HEK293 (cell line): ENCODE measurements at regions not wholly inside any gene's neighbourhood (a gene's known extent, or its start where the extent isn't known, plus 50 kb on each side); places are given as distances from the start of the nearest gene placed in this dataset.

ENCODE experiments used
- CTCF ChIA-PET: fragments of 350-600 bp; formaldehyde crosslinking; extraction: SDS; loops from one replicate; lab custom pipeline; 2021; ENCODE audit warnings: antibody characterized with exemption; lab: Yijun Ruan, JAX
- POLR2A ChIA-PET: fragments of 300-600 bp; formaldehyde crosslinking; extraction: SDS; loops from one replicate; lab custom pipeline; 2020; ENCODE audit warnings: antibody characterized with exemption, inconsistent platforms; lab: Yijun Ruan, JAX
- H3K27ac ChIP-seq: fragments of 200-500 bp; sonication (Bioruptor generic); 2 replicates; pipeline ENCODE4 v1.5.1; 2014; ENCODE audit warnings: low read depth, low read length, control low read depth, inconsistent platforms; ENCODE audit errors: extremely low read depth
- H3K36me3 ChIP-seq, 2 experiments: fragments of 200-500 bp in 1 of 2; sonication (Bioruptor generic) in 1 of 2; 1 replicate in 1 of 2; 2 replicates in 1 of 2; pipeline ENCODE4 v1.5.1; 2014 to 2017; ENCODE audit warnings: inconsistent platforms in 2 of 2, low read length in 2 of 2; ENCODE audit not compliant: control insufficient read depth in 2 of 2, insufficient read depth in 1 of 2
- H3K4me1 ChIP-seq: fragments of 200-500 bp; sonication (Bioruptor generic); 2 replicates; pipeline ENCODE4 v1.5.1; 2014; ENCODE audit warnings: mild to moderate bottlenecking, low read length, inconsistent platforms; ENCODE audit not compliant: control insufficient read depth, insufficient read depth
- H3K4me3 ChIP-seq: 2 replicates; pipeline ENCODE4 v1.5.1; 2011; ENCODE audit warnings: low read depth, mild to moderate bottlenecking, control low read depth, low read length, moderate library complexity
- H3K9me3 ChIP-seq: fragments of 200-500 bp; sonication (Bioruptor generic); 2 replicates; pipeline ENCODE4 v1.5.1; 2014; ENCODE audit warnings: low read depth, low read length, inconsistent platforms; ENCODE audit not compliant: control insufficient read depth, insufficient read depth
- GFI1B ChIP-seq: fragments of 450-650 bp; formaldehyde crosslinking; IDR thresholded peaks from 2 replicates; pipeline ENCODE4 v1.5.1; 2016; ENCODE audit warnings: missing biosample characterization, missing genetic modification characterization
- REPIN1 ChIP-seq: fragments of 450-650 bp; formaldehyde crosslinking; IDR thresholded peaks from 2 replicates; pipeline ENCODE4 v1.5.1; 2017; ENCODE audit warnings: missing biosample characterization, missing genetic modification characterization, low read depth
- YY2 ChIP-seq: fragments of 450-650 bp; formaldehyde crosslinking; IDR thresholded peaks from 2 replicates; pipeline ENCODE4 v1.5.1; 2016; ENCODE audit warnings: missing biosample characterization, missing genetic modification characterization
- ZBTB1 ChIP-seq: fragments of 450-650 bp; formaldehyde crosslinking; IDR thresholded peaks from 2 replicates; pipeline ENCODE4 v1.5.1; 2016; ENCODE audit warnings: missing biosample characterization, missing genetic modification characterization
- ZBTB20 ChIP-seq: fragments of 450-650 bp; formaldehyde crosslinking; IDR thresholded peaks from 2 replicates; pipeline ENCODE4 v1.5.1; 2016; ENCODE audit warnings: missing biosample characterization, missing genetic modification characterization
- ZFP41 ChIP-seq: fragments of 450-650 bp; formaldehyde crosslinking; IDR thresholded peaks from 2 replicates; pipeline ENCODE4 v1.5.1; 2016; ENCODE audit warnings: missing biosample characterization, missing genetic modification characterization, borderline replicate concordance
- ZNF146 ChIP-seq: fragments of 450-650 bp; formaldehyde crosslinking; IDR thresholded peaks from 2 replicates; pipeline ENCODE4 v1.5.1; 2016; ENCODE audit warnings: missing biosample characterization, missing genetic modification characterization
- ZNF16 ChIP-seq: fragments of 450-650 bp; formaldehyde crosslinking; IDR thresholded peaks from 2 replicates; pipeline ENCODE4 v1.5.1; 2016; ENCODE audit warnings: low read depth, missing biosample characterization, missing genetic modification characterization
- ZNF174 ChIP-seq: fragments of 450-650 bp; formaldehyde crosslinking; IDR thresholded peaks from 2 replicates; pipeline ENCODE4 v1.5.0; 2017; ENCODE audit warnings: missing biosample characterization, mild to moderate bottlenecking, missing genetic modification characterization
- ZNF311 ChIP-seq: fragments of 450-650 bp; formaldehyde crosslinking; IDR thresholded peaks from 2 replicates; pipeline ENCODE4 v1.5.1; 2017; ENCODE audit warnings: missing biosample characterization, missing genetic modification characterization, borderline replicate concordance
- ZNF426 ChIP-seq: fragments of 450-650 bp; formaldehyde crosslinking; IDR thresholded peaks from 2 replicates; pipeline ENCODE4 v1.5.1; 2017; ENCODE audit warnings: missing biosample characterization, missing genetic modification characterization, mild to moderate bottlenecking, inconsistent platforms, moderate library complexity
- ZNF521 ChIP-seq: fragments of 450-650 bp; formaldehyde crosslinking; IDR thresholded peaks from 2 replicates; pipeline ENCODE4 v1.5.1; 2017; ENCODE audit warnings: missing biosample characterization, mild to moderate bottlenecking, missing genetic modification characterization
- ZNF530 ChIP-seq: fragments of 450-650 bp; formaldehyde crosslinking; IDR thresholded peaks from 2 replicates; pipeline ENCODE4 v1.5.1; 2016; ENCODE audit warnings: low read depth, missing biosample characterization, missing genetic modification characterization
- ZNF560 ChIP-seq: fragments of 450-650 bp; formaldehyde crosslinking; IDR thresholded peaks from 2 replicates; pipeline ENCODE4 v1.5.1; 2017; ENCODE audit warnings: missing biosample characterization, missing genetic modification characterization, borderline replicate concordance
- ZNF660 ChIP-seq: fragments of 450-650 bp; IDR thresholded peaks from 2 replicates; pipeline ENCODE4 v1.5.1; 2018; ENCODE audit warnings: missing biosample characterization, mild to moderate bottlenecking, missing genetic modification characterization
- ZNF776 ChIP-seq: fragments of 450-650 bp; formaldehyde crosslinking; IDR thresholded peaks from 2 replicates; pipeline ENCODE4 v1.5.0; 2017; ENCODE audit warnings: missing biosample characterization, missing genetic modification characterization, borderline replicate concordance
- ZNF777 ChIP-seq: fragments of 450-650 bp; formaldehyde crosslinking; IDR thresholded peaks from 2 replicates; pipeline ENCODE4 v1.5.1; 2017; ENCODE audit warnings: missing biosample characterization, missing genetic modification characterization, borderline replicate concordance
- ZNF785 ChIP-seq: fragments of 450-650 bp; formaldehyde crosslinking; IDR thresholded peaks from 2 replicates; pipeline ENCODE4 v1.5.1; 2016; ENCODE audit warnings: missing biosample characterization, missing genetic modification characterization
- TF ChIP-seq, protein P1 (sequence below): fragments of 450-650 bp; formaldehyde crosslinking; IDR thresholded peaks from 2 replicates; pipeline ENCODE4 v1.5.1; 2016; ENCODE audit warnings: missing biosample characterization, missing genetic modification characterization
- TF ChIP-seq, protein P2 (sequence below): fragments of 450-650 bp; formaldehyde crosslinking; IDR thresholded peaks from 2 replicates; pipeline ENCODE4 v1.5.1; 2016; ENCODE audit warnings: missing biosample characterization, missing genetic modification characterization

DNA sequence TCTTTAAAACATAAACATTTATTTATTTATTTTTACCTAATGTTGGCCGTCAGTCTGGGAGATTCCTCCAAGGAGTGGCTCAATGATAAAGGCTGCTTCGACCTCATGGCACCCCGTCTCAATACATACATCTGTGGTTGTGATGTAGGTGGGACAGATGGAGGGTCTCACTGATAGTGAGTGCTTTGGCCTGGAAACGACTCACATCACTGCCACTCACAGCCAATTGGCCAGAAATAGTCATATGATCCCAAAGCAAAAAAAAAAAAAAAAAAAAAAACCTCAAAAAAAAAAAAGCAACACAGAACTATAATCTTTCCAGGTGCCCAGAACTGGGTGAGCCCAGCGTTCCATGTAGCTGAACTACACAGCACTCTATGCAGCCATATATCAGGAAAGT, 125.4 kb downstream of the PSAT1 start (continued):
- TF ChIP-seq, protein P1, sequence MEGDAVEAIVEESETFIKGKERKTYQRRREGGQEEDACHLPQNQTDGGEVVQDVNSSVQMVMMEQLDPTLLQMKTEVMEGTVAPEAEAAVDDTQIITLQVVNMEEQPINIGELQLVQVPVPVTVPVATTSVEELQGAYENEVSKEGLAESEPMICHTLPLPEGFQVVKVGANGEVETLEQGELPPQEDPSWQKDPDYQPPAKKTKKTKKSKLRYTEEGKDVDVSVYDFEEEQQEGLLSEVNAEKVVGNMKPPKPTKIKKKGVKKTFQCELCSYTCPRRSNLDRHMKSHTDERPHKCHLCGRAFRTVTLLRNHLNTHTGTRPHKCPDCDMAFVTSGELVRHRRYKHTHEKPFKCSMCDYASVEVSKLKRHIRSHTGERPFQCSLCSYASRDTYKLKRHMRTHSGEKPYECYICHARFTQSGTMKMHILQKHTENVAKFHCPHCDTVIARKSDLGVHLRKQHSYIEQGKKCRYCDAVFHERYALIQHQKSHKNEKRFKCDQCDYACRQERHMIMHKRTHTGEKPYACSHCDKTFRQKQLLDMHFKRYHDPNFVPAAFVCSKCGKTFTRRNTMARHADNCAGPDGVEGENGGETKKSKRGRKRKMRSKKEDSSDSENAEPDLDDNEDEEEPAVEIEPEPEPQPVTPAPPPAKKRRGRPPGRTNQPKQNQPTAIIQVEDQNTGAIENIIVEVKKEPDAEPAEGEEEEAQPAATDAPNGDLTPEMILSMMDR, result no peak
- TF ChIP-seq ZBTB20 (tag by site-specific recombination), result no peak
- TF ChIP-seq ZBTB1, result no peak
- no peak for TF ChIP-seq YY2 (tag by site-specific recombination)
- TF ChIP-seq ZNF785 (tag by site-specific recombination), result no peak
- no peak for TF ChIP-seq ZNF660 (tag by site-specific recombination)
- no peak for TF ChIP-seq ZNF16
- TF ChIP-seq ZNF521, result no peak

DNA sequence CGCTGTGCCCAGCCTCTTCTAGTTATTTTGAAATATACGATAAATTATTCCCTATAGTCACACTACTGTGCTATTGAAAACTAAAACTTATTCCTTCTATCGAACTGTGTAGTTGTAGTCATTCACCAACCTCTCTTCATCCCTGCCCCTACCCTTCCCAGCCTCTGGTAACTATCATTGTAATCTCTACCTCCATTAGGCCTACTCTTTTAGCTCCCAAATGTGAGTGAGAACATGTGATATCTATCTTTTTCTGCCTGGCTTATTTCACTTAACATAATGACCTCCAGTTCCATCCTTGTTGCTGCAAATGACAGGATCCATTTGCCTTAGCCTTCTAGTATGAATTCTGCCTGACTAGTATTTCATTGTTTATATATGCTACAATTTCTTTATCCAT, 127.4 kb downstream of the PSAT1 start:
- TF ChIP-seq ZNF777 (tag by site-specific recombination) (no peak), ZNF174 (no peak), ZNF146 (tag by site-specific recombination) (no peak), ZNF426 (tag by site-specific recombination) (no peak), ZNF530 (tag by site-specific recombination) (no peak), ZNF560 (tag by site-specific recombination) (no peak), GFI1B (tag by site-specific recombination) (no peak)
- no peaks in the 10 kb centered on the region for H3K4me1 ChIP-seq
- ChIA-PET CTCF (interaction anchor here (0.5 kb wide), 1 partner anchor 162 kb away, joined by 3 read pairs; no protein-coding TSS in a partner anchor), POLR2A (no interaction called here)
- H3K9me3 ChIP-seq, result no peaks in the 10 kb centered on the region
- no peak overlapping the region for H3K27ac ChIP-seq
- no peaks in the 10 kb centered on the region for H3K36me3 ChIP-seq
- H3K4me3 ChIP-seq, result no peak overlapping the region

DNA sequence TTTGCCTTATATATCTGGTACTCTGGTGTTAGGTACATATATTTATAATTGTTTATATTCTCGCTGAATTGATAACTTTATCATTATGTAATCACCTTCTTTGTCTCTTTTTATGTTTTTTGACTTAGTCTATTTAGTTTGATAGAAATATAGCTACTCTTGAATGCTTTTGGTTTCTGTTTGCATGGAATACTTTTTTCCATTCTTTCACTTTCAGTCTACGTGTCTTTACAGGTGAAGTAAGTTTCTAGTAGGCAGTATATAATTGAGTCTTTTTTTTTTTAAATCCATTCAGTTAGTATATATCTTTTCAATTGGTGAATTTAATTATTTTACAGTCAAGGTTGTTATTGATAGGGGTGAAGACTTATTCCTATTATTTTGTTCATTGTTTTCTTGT, 131.7 kb downstream of the PSAT1 start:
- no peaks in the 10 kb centered on the region for H3K36me3 ChIP-seq
- H3K27ac ChIP-seq, result no peak overlapping the region
- no peak overlapping the region for H3K4me3 ChIP-seq
- ChIA-PET CTCF (interaction anchor here (0.6 kb wide), 1 partner anchor 179 kb away, joined by 4 read pairs; no protein-coding TSS in a partner anchor), POLR2A (no interaction called here)
- TF ChIP-seq ZFP41 (tag by site-specific recombination) (no peak), ZNF776 (tag by site-specific recombination) (no peak), REPIN1 (tag by site-specific recombination) (no peak), ZNF311 (tag by site-specific recombination) (no peak)
- TF ChIP-seq, protein P2, sequence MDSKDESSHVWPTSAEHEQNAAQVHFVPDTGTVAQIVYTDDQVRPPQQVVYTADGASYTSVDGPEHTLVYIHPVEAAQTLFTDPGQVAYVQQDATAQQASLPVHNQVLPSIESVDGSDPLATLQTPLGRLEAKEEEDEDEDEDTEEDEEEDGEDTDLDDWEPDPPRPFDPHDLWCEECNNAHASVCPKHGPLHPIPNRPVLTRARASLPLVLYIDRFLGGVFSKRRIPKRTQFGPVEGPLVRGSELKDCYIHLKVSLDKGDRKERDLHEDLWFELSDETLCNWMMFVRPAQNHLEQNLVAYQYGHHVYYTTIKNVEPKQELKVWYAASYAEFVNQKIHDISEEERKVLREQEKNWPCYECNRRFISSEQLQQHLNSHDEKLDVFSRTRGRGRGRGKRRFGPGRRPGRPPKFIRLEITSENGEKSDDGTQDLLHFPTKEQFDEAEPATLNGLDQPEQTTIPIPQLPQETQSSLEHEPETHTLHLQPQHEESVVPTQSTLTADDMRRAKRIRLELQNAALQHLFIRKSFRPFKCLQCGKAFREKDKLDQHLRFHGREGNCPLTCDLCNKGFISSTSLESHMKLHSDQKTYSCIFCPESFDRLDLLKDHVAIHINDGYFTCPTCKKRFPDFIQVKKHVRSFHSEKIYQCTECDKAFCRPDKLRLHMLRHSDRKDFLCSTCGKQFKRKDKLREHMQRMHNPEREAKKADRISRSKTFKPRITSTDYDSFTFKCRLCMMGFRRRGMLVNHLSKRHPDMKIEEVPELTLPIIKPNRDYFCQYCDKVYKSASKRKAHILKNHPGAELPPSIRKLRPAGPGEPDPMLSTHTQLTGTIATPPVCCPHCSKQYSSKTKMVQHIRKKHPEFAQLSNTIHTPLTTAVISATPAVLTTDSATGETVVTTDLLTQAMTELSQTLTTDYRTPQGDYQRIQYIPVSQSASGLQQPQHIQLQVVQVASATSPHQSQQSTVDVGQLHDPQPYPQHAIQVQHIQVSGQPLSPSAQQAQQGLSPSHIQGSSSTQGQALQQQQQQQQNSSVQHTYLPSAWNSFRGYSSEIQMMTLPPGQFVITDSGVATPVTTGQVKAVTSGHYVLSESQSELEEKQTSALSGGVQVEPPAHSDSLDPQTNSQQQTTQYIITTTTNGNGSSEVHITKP, result no peak
- no peaks in the 10 kb centered on the region for H3K9me3 ChIP-seq
- H3K4me1 ChIP-seq, result no peaks in the 10 kb centered on the region
